Fibroblast of pulmonary artery (primary cell): ENCODE measurements at regions not wholly inside any gene's neighbourhood (a gene's known extent, or its start where the extent isn't known, plus 50 kb on each side); places are given as distances from the start of the nearest gene placed in this dataset.

ENCODE experiments used
- DNase-seq: peaks from one replicate; pipeline ENCODE4 v3.0.0-alpha.2; 2010; ENCODE audit warnings: low read depth
- H3K4me3 ChIP-seq: replicated peaks from 2 replicates; pipeline ENCODE4 v1.5.1; 2011; ENCODE audit warnings: low read depth, mild to moderate bottlenecking, control low read depth, low read length, moderate library complexity
- TF ChIP-seq, protein P1 (sequence below): IDR thresholded peaks from 2 replicates; pipeline ENCODE4 v1.5.1; 2011; ENCODE audit warnings: mild to moderate bottlenecking, control low read depth, low read length, inconsistent platforms; ENCODE audit errors: missing control alignments

DNA sequence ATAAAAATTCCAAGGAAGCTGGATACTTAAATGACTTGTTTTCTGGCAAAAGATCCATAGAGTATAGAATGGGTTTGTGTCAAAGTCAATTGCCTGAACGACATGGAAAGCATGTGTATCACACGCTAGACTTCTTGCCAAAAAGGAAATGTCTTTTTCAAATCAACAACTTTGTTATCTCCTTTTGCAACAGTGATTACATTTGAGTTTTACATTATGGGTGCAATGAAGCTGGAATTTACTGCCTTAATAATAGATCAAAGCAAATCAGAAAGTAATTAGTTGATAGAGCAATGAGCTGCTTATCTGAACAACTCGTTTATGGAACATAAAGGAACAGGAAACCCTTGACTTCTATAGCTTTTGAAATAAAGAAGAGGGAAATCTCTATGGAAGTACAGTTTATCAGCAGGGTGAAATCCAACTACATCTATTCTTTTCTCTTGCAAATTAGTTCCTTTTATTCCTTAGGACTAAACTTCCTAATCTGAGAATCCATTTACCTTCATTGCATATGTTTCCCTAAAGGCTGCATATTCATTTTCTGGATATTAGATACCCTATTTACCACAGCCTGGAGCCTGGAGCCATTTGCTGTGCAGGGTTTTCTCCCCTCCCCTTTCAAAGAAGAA lies 415.1 kb upstream of the NECTIN3 start:
- no peak overlapping the region for H3K4me3 ChIP-seq
- DNase-seq: peak; percentile 25
- TF ChIP-seq, protein P1, sequence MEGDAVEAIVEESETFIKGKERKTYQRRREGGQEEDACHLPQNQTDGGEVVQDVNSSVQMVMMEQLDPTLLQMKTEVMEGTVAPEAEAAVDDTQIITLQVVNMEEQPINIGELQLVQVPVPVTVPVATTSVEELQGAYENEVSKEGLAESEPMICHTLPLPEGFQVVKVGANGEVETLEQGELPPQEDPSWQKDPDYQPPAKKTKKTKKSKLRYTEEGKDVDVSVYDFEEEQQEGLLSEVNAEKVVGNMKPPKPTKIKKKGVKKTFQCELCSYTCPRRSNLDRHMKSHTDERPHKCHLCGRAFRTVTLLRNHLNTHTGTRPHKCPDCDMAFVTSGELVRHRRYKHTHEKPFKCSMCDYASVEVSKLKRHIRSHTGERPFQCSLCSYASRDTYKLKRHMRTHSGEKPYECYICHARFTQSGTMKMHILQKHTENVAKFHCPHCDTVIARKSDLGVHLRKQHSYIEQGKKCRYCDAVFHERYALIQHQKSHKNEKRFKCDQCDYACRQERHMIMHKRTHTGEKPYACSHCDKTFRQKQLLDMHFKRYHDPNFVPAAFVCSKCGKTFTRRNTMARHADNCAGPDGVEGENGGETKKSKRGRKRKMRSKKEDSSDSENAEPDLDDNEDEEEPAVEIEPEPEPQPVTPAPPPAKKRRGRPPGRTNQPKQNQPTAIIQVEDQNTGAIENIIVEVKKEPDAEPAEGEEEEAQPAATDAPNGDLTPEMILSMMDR: no peak

DNA sequence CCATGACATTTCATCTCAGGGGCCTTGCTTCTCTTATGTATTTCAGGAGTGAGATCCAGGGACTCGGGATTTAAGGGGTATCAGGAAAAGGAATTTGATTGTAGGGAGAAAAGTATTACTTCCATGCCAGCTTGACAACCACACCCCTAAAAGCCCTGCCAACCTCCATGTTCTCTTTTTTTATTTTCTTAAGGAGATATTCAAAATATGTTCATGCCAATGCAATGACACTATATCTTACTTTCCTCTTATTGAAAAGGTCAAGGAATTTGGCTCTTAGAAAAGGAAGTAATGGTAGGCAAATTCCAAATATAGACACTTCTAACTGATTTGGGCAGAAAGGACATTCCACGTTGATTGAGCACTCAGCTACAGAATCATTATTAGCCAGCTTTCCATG lies 407.5 kb upstream of the NECTIN3 start:
- no peak overlapping the region for H3K4me3 ChIP-seq
- peak; percentile 39 for DNase-seq
- TF ChIP-seq, protein P1: no peak

DNA sequence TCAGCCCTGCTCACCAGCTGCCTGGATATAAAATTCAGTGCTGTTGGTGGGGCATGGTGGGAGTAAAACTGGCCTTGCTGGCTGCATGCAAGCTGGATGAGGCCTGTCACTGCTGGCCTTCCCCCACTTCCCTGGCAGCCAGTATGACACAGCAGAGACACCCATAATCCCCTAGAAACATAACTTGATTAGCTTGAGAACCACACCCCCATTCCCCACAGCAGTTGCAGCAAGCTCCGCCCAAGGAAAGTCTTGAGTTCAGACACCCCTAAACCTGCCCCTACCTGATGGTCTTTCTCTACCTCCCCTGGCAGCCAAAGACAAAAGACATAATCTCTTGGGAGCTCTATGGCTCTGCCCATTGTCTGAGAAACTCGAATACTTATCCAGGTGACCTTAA lies 405.1 kb upstream of the NECTIN3 start:
- H3K4me3 ChIP-seq: no peak overlapping the region
- TF ChIP-seq, protein P1: no peak
- DNase-seq: no peak

DNA sequence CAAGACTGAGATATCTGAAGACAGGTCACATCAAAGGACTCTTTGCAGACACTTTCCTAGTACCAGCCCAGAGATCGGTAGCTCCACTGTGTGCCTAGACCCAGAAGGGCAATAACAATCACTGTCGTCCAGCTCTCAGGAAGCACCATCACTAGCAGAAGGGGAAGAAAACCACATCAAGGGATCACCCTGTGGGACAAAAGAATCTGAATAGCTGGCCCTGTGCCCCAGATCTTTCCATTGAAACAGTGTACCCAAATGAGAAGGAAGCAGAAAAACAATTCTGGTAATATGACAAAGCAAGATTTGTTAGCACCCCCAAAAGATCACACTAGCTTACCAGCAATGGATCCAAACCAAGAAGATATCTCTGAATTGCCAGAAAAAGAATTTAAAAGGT lies 404.4 kb upstream of the NECTIN3 start:
- no peak overlapping the region for H3K4me3 ChIP-seq

DNA sequence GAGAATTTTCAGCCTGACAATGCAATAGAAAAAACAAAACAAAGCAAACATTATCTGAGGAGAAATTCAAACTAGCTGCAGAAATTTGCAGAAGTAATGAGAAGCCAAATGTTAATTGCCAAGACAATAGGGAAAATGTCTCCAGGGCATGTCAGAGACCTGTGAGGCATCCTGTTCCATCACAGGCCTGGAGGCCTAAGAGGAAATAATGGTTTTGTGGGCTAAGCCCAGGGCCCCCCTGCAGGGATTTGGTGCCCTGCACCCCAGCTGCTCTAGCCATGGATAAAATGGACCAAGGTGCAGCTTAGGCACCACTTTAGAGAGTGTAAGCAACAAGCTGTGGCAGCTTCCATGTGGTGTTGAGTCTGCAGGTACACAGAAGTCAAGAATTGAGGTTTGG lies 401.2 kb upstream of the NECTIN3 start:
- TF ChIP-seq, protein P1: no peak
- DNase-seq: no peak
- H3K4me3 ChIP-seq: no peak overlapping the region

More for the DNA sequence above, 404.4 kb upstream of the NECTIN3 start:
- no peak for DNase-seq
- TF ChIP-seq, protein P1: no peak

DNA sequence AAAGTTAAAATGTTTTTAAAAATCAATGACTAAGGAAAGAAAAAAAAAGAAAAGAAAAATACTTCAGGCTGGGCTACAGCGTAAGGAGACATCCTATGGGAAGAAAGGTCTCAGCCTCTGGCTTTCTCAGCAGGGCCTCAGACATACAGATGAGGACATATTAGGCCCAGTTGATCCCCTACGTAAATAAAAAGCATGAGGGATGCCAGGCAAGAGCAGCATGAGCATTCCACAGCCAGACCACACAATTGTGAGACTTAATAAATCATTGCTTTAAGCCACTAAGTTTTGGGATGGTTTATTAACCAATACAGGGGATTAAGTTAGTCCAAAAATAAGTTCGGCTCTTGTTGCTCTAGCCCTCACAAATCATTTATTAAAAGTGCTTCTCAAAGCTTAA lies 394.1 kb upstream of the NECTIN3 start:
- DNase-seq: no peak
- TF ChIP-seq, protein P1: no peak
- H3K4me3 ChIP-seq: no peak overlapping the region

DNA sequence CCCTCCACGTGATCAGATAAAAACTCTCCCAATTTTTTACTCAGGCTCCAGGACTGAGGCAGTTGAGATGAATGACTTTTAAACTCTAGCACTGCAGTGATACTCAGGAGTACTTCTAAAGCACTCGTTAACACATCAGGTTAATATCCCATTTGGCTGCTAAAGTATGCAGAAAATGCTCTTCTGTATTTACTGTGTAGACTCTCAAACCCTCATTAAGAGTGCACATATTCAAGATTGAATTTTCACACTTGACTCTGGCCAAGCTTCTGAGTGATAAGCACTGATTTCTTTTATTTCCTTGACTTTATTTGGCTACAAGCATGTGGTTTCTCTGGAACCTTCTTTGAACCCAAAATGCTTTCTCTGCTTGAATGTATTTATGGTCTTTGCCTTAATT lies 392.3 kb upstream of the NECTIN3 start:
- TF ChIP-seq, protein P1: no peak
- no peak overlapping the region for H3K4me3 ChIP-seq

More for the DNA sequence above, 392.3 kb upstream of the NECTIN3 start:
- no peak for DNase-seq
